ENCODE measurements at regions not wholly inside any gene's neighbourhood (a gene's known extent, or its start where the extent isn't known, plus 50 kb on each side); places are given as distances from the start of the nearest gene placed in this dataset.

GRCh38 chr17:79371984-79372383 is 238.9 kb downstream of the RBFOX3 start:
- Mint-ChIP-seq H3K27me3 (peaks cover 47% of the 10 kb centered on the region), H3K27ac (ENCODE audit: low read depth) (no peak overlapping the region), H3K9me3 (no peaks in the 10 kb centered on the region), H3K4me3 (no peak overlapping the region), H3K36me3 (ENCODE audit: insufficient read depth) (peaks cover 4% of the 10 kb centered on the region), H3K4me1 (no peaks in the 10 kb centered on the region)
- ATAC-seq (replicated peaks; ENCODE audit: extremely low read depth, poor library complexity, severe bottlenecking) (no peak), DNase-seq (ENCODE audit: low spot score in 2 of 2) (no peak)

GRCh38 chr17:79370594-79370993 is 240.3 kb downstream of the RBFOX3 start:
- ATAC-seq (replicated peaks; ENCODE audit: extremely low read depth, poor library complexity, severe bottlenecking) (no peak), DNase-seq (ENCODE audit: low spot score in 2 of 2) (no peak)
- Mint-ChIP-seq H3K4me3 (no peak overlapping the region), H3K27ac (ENCODE audit: low read depth) (no peak overlapping the region), H3K4me1 (no peaks in the 10 kb centered on the region), H3K9me3 (no peaks in the 10 kb centered on the region), H3K27me3 (peaks cover 37% of the 10 kb centered on the region), H3K36me3 (ENCODE audit: insufficient read depth) (peaks cover 4% of the 10 kb centered on the region)

- Mint-ChIP-seq H3K27me3 (peaks cover 34% of the 10 kb centered on the region), H3K4me3 (no peak overlapping the region), H3K9me3 (no peaks in the 10 kb centered on the region), H3K36me3 (ENCODE audit: insufficient read depth) (peaks cover 4% of the 10 kb centered on the region), H3K27ac (ENCODE audit: low read depth) (no peak overlapping the region), H3K4me1 (no peaks in the 10 kb centered on the region)
- no peak for DNase-seq (ENCODE audit: low spot score in 2 of 2)
- no peak for ATAC-seq (replicated peaks; ENCODE audit: extremely low read depth, poor library complexity, severe bottlenecking)
These were observed 240.7 kb downstream of the RBFOX3 start for GRCh38 chr17:79370126-79370525.

- Mint-ChIP-seq H3K27ac (ENCODE audit: low read depth) (no peak overlapping the region), H3K36me3 (ENCODE audit: insufficient read depth) (peaks cover 4% of the 10 kb centered on the region), H3K4me3 (no peak overlapping the region), H3K9me3 (no peaks in the 10 kb centered on the region), H3K4me1 (no peaks in the 10 kb centered on the region), H3K27me3 (peaks cover 31% of the 10 kb centered on the region)
- ATAC-seq (replicated peaks; ENCODE audit: extremely low read depth, poor library complexity, severe bottlenecking): no peak
- no peak for DNase-seq (ENCODE audit: low spot score in 2 of 2)
These were observed 241.3 kb downstream of the RBFOX3 start for GRCh38 chr17:79369532-79369931.

GRCh38 chr17:79369001-79369400 is 241.8 kb downstream of the RBFOX3 start:
- peaks cover 4% of the 10 kb centered on the region for H3K36me3 Mint-ChIP-seq (ENCODE audit: insufficient read depth)
- ATAC-seq (replicated peaks; ENCODE audit: extremely low read depth, poor library complexity, severe bottlenecking): no peak
- H3K4me3 Mint-ChIP-seq: no peak overlapping the region
- no peaks in the 10 kb centered on the region for H3K9me3 Mint-ChIP-seq
- no peak for DNase-seq (ENCODE audit: low spot score in 2 of 2)
- H3K27ac Mint-ChIP-seq (ENCODE audit: low read depth): no peak overlapping the region
- no peaks in the 10 kb centered on the region for H3K4me1 Mint-ChIP-seq
- H3K27me3 Mint-ChIP-seq: peaks cover 31% of the 10 kb centered on the region

- H3K9me3 Mint-ChIP-seq: no peaks in the 10 kb centered on the region
- H3K4me1 Mint-ChIP-seq: no peaks in the 10 kb centered on the region
- no peak for ATAC-seq (replicated peaks; ENCODE audit: extremely low read depth, poor library complexity, severe bottlenecking)
- no peak for DNase-seq (ENCODE audit: low spot score in 2 of 2)
- peaks cover 32% of the 10 kb centered on the region for H3K27me3 Mint-ChIP-seq
- no peak overlapping the region for H3K4me3 Mint-ChIP-seq
- H3K36me3 Mint-ChIP-seq (ENCODE audit: insufficient read depth): peaks cover 4% of the 10 kb centered on the region
- H3K27ac Mint-ChIP-seq (ENCODE audit: low read depth): no peak overlapping the region
These were observed 242.3 kb downstream of the RBFOX3 start for GRCh38 chr17:79368521-79368920.

- no peaks in the 10 kb centered on the region for H3K9me3 Mint-ChIP-seq
- H3K27me3 Mint-ChIP-seq: peaks cover 31% of the 10 kb centered on the region
- H3K27ac Mint-ChIP-seq (ENCODE audit: low read depth): no peak overlapping the region
- peaks cover 4% of the 10 kb centered on the region for H3K36me3 Mint-ChIP-seq (ENCODE audit: insufficient read depth)
- ATAC-seq (replicated peaks; ENCODE audit: extremely low read depth, poor library complexity, severe bottlenecking) (no peak), DNase-seq (ENCODE audit: low spot score in 2 of 2) (no peak)
- H3K4me3 Mint-ChIP-seq: no peak overlapping the region
- H3K4me1 Mint-ChIP-seq: no peaks in the 10 kb centered on the region
These were observed 243.8 kb downstream of the RBFOX3 start for GRCh38 chr17:79366988-79367571.

GRCh38 chr17:79365836-79366770 is 244.7 kb downstream of the RBFOX3 start:
- H3K9me3 Mint-ChIP-seq: no peaks in the 10 kb centered on the region

GRCh38 chr17:79365351-79365750 is 245.5 kb downstream of the RBFOX3 start:
- Mint-ChIP-seq H3K27ac (ENCODE audit: low read depth) (no peak overlapping the region), H3K27me3 (peaks cover 38% of the 10 kb centered on the region), H3K36me3 (ENCODE audit: insufficient read depth) (peaks cover 2% of the 10 kb centered on the region), H3K4me3 (no peak overlapping the region), H3K4me1 (no peaks in the 10 kb centered on the region), H3K9me3 (no peaks in the 10 kb centered on the region)
- DNase-seq (ENCODE audit: low spot score in 2 of 2) (no peak), ATAC-seq (replicated peaks; ENCODE audit: extremely low read depth, poor library complexity, severe bottlenecking) (no peak)

More at GRCh38 chr17:79365836-79366770, 244.7 kb downstream of the RBFOX3 start:
- Mint-ChIP-seq H3K36me3 (ENCODE audit: insufficient read depth) (peaks cover 2% of the 10 kb centered on the region), H3K27me3 (peaks cover 30% of the 10 kb centered on the region), H3K27ac (ENCODE audit: low read depth) (no peak overlapping the region), H3K4me1 (no peaks in the 10 kb centered on the region), H3K4me3 (no peak overlapping the region)
- no peak for DNase-seq (ENCODE audit: low spot score in 2 of 2)
- ATAC-seq (replicated peaks; ENCODE audit: extremely low read depth, poor library complexity, severe bottlenecking): no peak

GRCh38 chr17:79364315-79365094 is 246.3 kb downstream of the RBFOX3 start:
- H3K4me1 Mint-ChIP-seq: no peaks in the 10 kb centered on the region
- peaks cover 46% of the 10 kb centered on the region for H3K27me3 Mint-ChIP-seq
- H3K9me3 Mint-ChIP-seq: no peaks in the 10 kb centered on the region
- H3K4me3 Mint-ChIP-seq: no peak overlapping the region
- peaks cover 2% of the 10 kb centered on the region for H3K36me3 Mint-ChIP-seq (ENCODE audit: insufficient read depth)
- H3K27ac Mint-ChIP-seq (ENCODE audit: low read depth): no peak overlapping the region
- no peak for DNase-seq (ENCODE audit: low spot score in 2 of 2)
- no peak for ATAC-seq (replicated peaks; ENCODE audit: extremely low read depth, poor library complexity, severe bottlenecking)

GRCh38 chr17:79363552-79364275 is 247.1 kb downstream of the RBFOX3 start:
- Mint-ChIP-seq H3K4me3 (no peak overlapping the region), H3K9me3 (no peaks in the 10 kb centered on the region), H3K36me3 (ENCODE audit: insufficient read depth) (peaks cover 2% of the 10 kb centered on the region), H3K27ac (ENCODE audit: low read depth) (no peak overlapping the region), H3K27me3 (peaks cover 54% of the 10 kb centered on the region), H3K4me1 (no peaks in the 10 kb centered on the region)
- no peak for ATAC-seq (replicated peaks; ENCODE audit: extremely low read depth, poor library complexity, severe bottlenecking)
- DNase-seq (ENCODE audit: low spot score in 2 of 2): no peak

GRCh38 chr17:79362772-79363305 is 248.0 kb downstream of the RBFOX3 start:
- H3K27ac Mint-ChIP-seq (ENCODE audit: low read depth): no peak overlapping the region
- H3K4me3 Mint-ChIP-seq: no peak overlapping the region
- peaks cover 63% of the 10 kb centered on the region for H3K27me3 Mint-ChIP-seq
- no peaks in the 10 kb centered on the region for H3K4me1 Mint-ChIP-seq
- no peaks in the 10 kb centered on the region for H3K9me3 Mint-ChIP-seq
- DNase-seq (ENCODE audit: low spot score in 2 of 2) (no peak), ATAC-seq (replicated peaks; ENCODE audit: extremely low read depth, poor library complexity, severe bottlenecking) (no peak)
- H3K36me3 Mint-ChIP-seq (ENCODE audit: insufficient read depth): peaks cover 2% of the 10 kb centered on the region
